ENCODE measurements at regions not wholly inside any gene's neighbourhood (a gene's known extent, or its start where the extent isn't known, plus 50 kb on each side); places are given as distances from the start of the nearest gene placed in this dataset.

DNA sequence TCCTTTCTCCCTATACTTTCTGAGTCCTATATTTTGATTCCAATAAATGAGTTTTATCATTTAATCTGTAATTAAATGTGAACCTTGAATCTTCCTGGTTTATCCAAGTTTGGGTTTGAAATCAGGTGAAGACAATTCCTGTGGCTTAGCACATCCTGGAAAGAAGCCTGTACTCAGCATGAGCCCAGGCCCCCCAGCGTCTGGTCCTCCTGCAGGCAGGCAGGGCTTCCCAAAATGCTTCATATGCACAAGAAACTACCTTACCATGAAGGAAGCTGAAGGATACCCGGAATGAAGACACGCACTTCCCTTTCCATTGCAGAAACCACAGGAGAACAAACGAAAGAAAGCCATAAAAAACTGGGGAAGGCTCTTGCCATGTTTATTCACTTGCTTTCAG is 157.4 kb upstream of the PDE10A start:
- no peaks in the 10 kb centered on the region for H3K4me1 ChIP-seq
- H3K36me3 ChIP-seq: no peaks in the 10 kb centered on the region
- TF ChIP-seq Cebpa-rat (IDR thresholded peaks at IDR 0.05): no peak
- H3K9ac ChIP-seq: no peak overlapping the region
- H3K27me3 ChIP-seq: peaks cover 0 to 8% (median 5%) of the 10 kb centered on the region in 11 experiments; a peak in 7 of 22 replicates
- no peak overlapping the region for H3K4me3 ChIP-seq
- H4K20me1 ChIP-seq: no peaks in the 10 kb centered on the region
- no peak overlapping the region for H3K4me2 ChIP-seq
- H3K27ac ChIP-seq: no peak overlapping the region
- no peaks in the 10 kb centered on the region for H3K9me3 ChIP-seq (replicated peaks in 1 of 11)

DNA sequence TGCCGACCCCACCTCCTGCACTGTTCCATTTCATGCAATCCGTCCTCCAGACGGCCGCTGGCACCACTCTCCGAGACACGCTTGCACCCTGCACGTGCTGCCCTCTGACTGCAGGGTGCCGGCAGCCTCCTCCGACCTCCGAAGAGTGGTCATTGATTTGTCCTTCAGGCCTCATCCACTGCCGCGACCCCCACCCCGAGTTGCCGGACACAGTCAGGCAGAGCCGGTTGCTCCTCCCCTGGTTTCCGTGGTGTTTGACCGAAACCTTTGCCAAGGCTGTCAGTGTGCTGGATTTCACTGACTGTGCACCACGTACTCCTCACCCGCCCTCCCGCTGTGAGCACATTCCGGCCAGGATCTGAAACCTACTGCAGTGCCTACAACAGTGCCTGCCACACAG is 156.4 kb upstream of the PDE10A start:
- no peaks in the 10 kb centered on the region for H4K20me1 ChIP-seq
- H3K36me3 ChIP-seq: no peaks in the 10 kb centered on the region
- H3K9me3 ChIP-seq (replicated peaks in 1 of 11): no peaks in the 10 kb centered on the region
- H3K9ac ChIP-seq: no peak overlapping the region
- TF ChIP-seq Cebpa-rat (IDR thresholded peaks at IDR 0.05): no peak
- H3K4me2 ChIP-seq: no peak overlapping the region
- no peak overlapping the region for H3K27ac ChIP-seq
- H3K4me3 ChIP-seq: no peak overlapping the region
- H3K27me3 ChIP-seq: peaks cover 0 to 8% (median 5%) of the 10 kb centered on the region in 11 experiments; a peak in 7 of 22 replicates
- H3K4me1 ChIP-seq: no peaks in the 10 kb centered on the region

DNA sequence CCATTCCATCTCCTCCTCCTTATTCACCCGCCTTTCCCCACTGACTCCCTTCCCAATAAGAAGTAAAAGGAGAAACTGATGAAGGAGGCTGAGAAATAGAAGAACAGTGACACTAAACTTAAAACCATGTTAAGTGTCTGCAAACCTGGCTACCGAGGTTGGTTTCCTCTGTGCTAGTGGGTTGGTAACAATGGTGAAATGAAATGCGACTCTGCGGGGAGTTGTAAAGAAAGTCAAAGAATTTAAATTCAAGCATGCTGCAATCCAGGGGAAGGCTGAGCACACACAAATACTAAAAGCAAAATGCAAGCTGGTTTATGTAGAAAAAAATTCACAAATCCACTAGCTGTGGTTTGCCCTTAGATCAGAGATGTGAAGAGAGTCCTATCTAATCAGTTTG is 155.2 kb upstream of the PDE10A start:
- H3K9ac ChIP-seq: no peak overlapping the region

DNA sequence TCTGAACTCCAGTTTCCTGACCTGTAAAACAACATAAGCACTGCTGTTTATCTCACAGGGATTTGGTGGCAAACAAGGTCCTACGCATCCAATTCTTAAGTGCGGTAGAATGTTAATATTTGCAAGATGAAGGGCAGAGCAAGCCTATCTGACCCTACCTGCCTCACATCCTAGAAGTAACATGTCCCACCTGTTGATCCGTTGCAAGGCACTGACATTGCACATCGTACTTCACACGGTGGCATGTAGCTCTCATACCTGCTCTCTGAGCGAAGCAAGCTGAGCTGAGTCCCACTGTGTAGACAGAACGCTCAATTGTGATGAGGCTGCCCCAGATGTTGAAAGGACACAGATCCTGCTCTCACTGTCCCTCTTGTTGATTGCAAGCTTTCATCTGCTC is 154.7 kb upstream of the PDE10A start:
- H3K4me1 ChIP-seq: no peaks in the 10 kb centered on the region
- no peaks in the 10 kb centered on the region for H4K20me1 ChIP-seq
- TF ChIP-seq Cebpa-rat (IDR thresholded peaks at IDR 0.05): no peak
- H3K4me3 ChIP-seq: no peak overlapping the region
- no peak overlapping the region for H3K4me2 ChIP-seq
- H3K27ac ChIP-seq: no peak overlapping the region
- no peaks in the 10 kb centered on the region for H3K36me3 ChIP-seq
- no peaks in the 10 kb centered on the region for H3K9me3 ChIP-seq (replicated peaks in 1 of 11)
- no peak overlapping the region for H3K9ac ChIP-seq
- peaks cover 0 to 8% (median 5%) of the 10 kb centered on the region in 11 experiments; a peak in 7 of 22 replicates for H3K27me3 ChIP-seq

More for the DNA sequence above, 155.2 kb upstream of the PDE10A start:
- no peaks in the 10 kb centered on the region for H4K20me1 ChIP-seq
- no peaks in the 10 kb centered on the region for H3K4me1 ChIP-seq
- H3K4me2 ChIP-seq: no peak overlapping the region
- H3K9me3 ChIP-seq (replicated peaks in 1 of 11): no peaks in the 10 kb centered on the region
- H3K27me3 ChIP-seq: peaks cover 0 to 8% (median 5%) of the 10 kb centered on the region in 11 experiments; a peak in 7 of 22 replicates
- no peak for TF ChIP-seq Cebpa-rat (IDR thresholded peaks at IDR 0.05)
- no peak overlapping the region for H3K4me3 ChIP-seq
- no peaks in the 10 kb centered on the region for H3K36me3 ChIP-seq
- no peak overlapping the region for H3K27ac ChIP-seq

DNA sequence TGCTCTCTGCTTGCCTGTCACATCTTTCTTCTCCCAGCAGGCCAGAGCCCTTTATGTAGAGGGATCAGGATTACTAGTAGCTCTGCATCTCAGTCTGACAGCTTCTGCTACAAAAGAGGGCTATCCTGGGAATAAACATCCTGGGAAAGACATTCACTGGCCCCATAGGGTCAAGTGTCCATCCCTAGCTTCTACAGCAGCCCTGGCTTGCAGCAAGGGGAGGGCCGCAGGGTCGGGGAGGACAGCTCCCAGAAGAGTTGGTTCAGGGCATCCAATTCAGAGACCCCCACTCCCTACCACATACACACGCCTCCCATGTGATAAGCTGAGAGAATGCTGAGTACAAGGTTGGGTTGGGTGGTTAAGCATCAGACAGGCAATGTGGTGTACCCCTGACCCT is 154.1 kb upstream of the PDE10A start:
- Histone ChIP-seq H3K4me1 (no peaks in the 10 kb centered on the region), H3K9ac (no peak overlapping the region), H3K4me2 (no peak overlapping the region), H3K27me3 (peaks cover 0 to 8% (median 5%) of the 10 kb centered on the region in 11 experiments; a peak in 7 of 22 replicates), H4K20me1 (no peaks in the 10 kb centered on the region), H3K36me3 (no peaks in the 10 kb centered on the region), H3K9me3 (replicated peaks in 1 of 11) (no peaks in the 10 kb centered on the region), H3K27ac (no peak overlapping the region), H3K4me3 (no peak overlapping the region)
- TF ChIP-seq Cebpa-rat (IDR thresholded peaks at IDR 0.05): no peak

DNA sequence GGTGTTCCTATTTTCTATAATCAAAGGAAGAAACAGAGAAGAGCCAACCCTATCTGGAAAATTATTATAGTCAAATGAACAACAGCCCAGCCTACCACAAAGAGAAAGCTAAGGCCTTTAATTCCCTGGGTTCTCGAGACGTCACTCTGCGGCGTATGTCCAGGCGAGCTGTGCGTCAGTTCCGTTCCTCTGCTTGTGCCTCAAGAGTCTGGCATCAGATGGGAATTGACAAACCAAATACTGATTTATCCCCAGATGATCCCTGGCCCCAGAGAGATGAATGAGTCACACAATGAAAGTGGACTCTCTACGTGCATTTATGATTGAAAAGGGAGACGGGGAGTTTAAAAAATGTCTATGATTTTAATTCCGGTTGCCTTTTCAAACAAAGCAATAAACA is 151.6 kb upstream of the PDE10A start:
- no peak overlapping the region for H3K9ac ChIP-seq
- no peaks in the 10 kb centered on the region for H4K20me1 ChIP-seq
- no peak overlapping the region for H3K4me2 ChIP-seq
- no peak for TF ChIP-seq Cebpa-rat (IDR thresholded peaks at IDR 0.05)
- no peak overlapping the region for H3K4me3 ChIP-seq
- peaks cover 0 to 8% (median 5%) of the 10 kb centered on the region in 11 experiments; a peak in 7 of 22 replicates for H3K27me3 ChIP-seq
- no peak overlapping the region for H3K27ac ChIP-seq
- H3K4me1 ChIP-seq: no peaks in the 10 kb centered on the region
- H3K36me3 ChIP-seq: no peaks in the 10 kb centered on the region
- peaks cover 0 to 8% (median 3%) of the 10 kb centered on the region in 11 experiments; a peak in 9 of 22 replicates for H3K9me3 ChIP-seq (replicated peaks in 1 of 11)

DNA sequence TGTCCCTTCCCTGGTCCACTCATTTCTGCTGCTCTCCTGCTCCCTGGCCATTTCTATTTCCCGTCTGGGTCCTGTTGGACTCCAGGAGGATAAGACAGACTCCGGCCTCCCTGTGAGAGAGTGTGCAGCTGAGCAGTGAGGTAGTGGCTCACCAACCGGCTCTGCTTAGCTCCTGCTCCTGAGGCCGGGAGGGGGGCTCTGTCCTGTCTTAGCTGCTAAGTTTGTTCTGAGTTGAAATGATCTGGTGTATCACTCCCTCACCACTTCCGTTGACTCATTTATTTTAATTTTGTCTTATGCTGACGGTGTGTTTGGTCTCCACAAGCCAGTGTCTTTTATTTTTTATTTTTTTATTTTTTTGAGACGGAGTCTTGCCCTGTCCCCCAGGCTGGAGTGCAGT is 148.5 kb upstream of the PDE10A start:
- Histone ChIP-seq H3K4me2 (no peak overlapping the region), H3K27ac (no peak overlapping the region), H4K20me1 (no peaks in the 10 kb centered on the region), H3K36me3 (no peaks in the 10 kb centered on the region), H3K9ac (no peak overlapping the region), H3K4me3 (no peak overlapping the region), H3K9me3 (replicated peaks in 1 of 11) (peaks cover 0 to 15% (median 9%) of the 10 kb centered on the region in 11 experiments; a peak in 11 of 22 replicates), H3K27me3 (no peaks in the 10 kb centered on the region), H3K4me1 (peaks cover under 1 to 7% (median 4%) of the 10 kb centered on the region in 10 experiments; a peak in 18 of 20 replicates)
- no peak for TF ChIP-seq Cebpa-rat (IDR thresholded peaks at IDR 0.05)

DNA sequence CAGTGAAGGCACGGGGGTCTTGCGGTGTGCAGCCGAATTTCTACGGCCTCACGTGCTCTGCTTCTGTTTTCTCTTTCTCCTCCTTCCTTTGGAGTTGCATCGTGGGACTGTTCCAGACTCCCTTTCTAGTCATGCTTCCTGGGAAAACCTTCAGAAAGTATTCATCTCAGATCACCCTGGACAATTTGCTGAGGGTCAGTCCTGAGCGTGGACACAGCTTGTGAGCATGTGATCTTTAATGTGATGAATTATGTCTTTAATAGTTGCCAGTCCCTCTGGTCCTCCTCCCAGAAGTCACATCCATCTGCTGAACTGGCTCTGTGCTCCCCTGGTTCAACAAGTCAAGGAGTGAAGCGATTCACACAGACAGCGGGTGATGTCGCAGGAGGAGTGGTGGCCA is 145.0 kb upstream of the PDE10A start:
- Histone ChIP-seq H3K9ac (no peak overlapping the region), H4K20me1 (no peaks in the 10 kb centered on the region), H3K4me1 (peaks cover 5 to 18% (median 10%) of the 10 kb centered on the region in 10 experiments; a peak in 19 of 20 replicates), H3K27ac (no peak overlapping the region), H3K4me2 (no peak overlapping the region), H3K4me3 (no peak overlapping the region), H3K27me3 (peaks cover 13 to 25% (median 18%) of the 10 kb centered on the region in 11 experiments; a peak in 20 of 22 replicates), H3K36me3 (no peaks in the 10 kb centered on the region), H3K9me3 (replicated peaks in 1 of 11) (peaks cover 13 to 39% (median 27%) of the 10 kb centered on the region in 11 experiments; a peak in 21 of 22 replicates)
- TF ChIP-seq Cebpa-rat (IDR thresholded peaks at IDR 0.05): no peak

DNA sequence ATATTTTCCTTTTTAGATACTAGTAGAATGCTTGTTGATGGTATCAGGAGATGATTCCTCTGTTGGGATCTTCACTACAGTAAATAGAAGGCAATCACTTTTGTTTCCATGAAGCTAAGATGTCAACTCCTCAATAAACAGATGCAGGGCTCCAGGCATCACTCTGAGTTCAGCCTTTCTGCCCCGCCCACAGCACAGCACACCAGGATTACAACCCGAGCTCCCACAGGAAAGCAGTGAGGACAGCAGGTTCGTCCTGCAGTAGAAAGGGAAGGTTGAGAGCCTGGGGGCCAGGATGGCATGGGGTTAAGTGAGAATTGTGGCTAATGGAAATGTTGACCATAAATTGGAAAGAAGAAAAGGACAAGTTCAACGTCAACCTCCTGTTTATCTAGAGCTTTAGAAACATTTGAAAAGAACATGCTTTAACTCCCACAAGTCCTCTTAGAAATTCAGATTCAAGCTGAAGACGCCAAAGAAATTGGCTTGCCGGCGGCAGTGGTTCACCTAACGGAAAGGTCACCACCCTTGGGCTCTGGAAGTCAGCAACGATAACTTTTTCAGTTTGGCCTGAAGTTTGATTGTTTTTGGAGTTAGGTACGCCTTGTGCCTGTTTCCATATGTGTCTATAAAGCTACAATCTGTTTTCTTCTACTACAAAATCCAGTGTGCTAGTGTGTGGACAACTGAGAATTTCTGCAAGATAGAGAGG is 144.4 kb upstream of the PDE10A start:
- Histone ChIP-seq H3K4me1 (peaks cover 5 to 19% (median 12%) of the 10 kb centered on the region in 10 experiments; a peak in 19 of 20 replicates), H3K9me3 (replicated peaks in 1 of 11) (peaks cover 13 to 39% (median 27%) of the 10 kb centered on the region in 11 experiments; a peak in 21 of 22 replicates), H3K27me3 (peaks cover 13 to 25% (median 18%) of the 10 kb centered on the region in 11 experiments; a peak in 20 of 22 replicates), H4K20me1 (no peaks in the 10 kb centered on the region), H3K36me3 (no peaks in the 10 kb centered on the region), H3K4me3 (no peak overlapping the region), H3K27ac (no peak overlapping the region), H3K9ac (no peak overlapping the region), H3K4me2 (peak overlapping the region in 1 of 11 experiments; percentile 80; a peak in 2 of 22 replicates)
- TF ChIP-seq Cebpa-rat (IDR thresholded peaks at IDR 0.05): no peak

Data from BLaER1 treated with 17β-estradiol and CSF1 and Interleukin-3, amounts not matched to agents 10 nM and 100 nM (cell line).